ENCODE measurements at regions not wholly inside any gene's neighbourhood (a gene's known extent, or its start where the extent isn't known, plus 50 kb on each side); places are given as distances from the start of the nearest gene placed in this dataset.

GRCh38 chr5:104843822-104844221 lies 1281.2 kb upstream of the NUDT12 start:
- TF ChIP-seq POLR2AphosphoS5 (IDR thresholded peaks at IDR 0.05; ENCODE audit: low read depth, low read length) (no peak), EZH2 (IDR thresholded peaks at IDR 0.05) (no peak), YY1 (IDR thresholded peaks at IDR 0.05; ENCODE audit: extremely low read depth, insufficient replicate concordance, low read depth, low read length) (no peak), CTCF (IDR thresholded peaks at IDR 0.05 in 2 of 3, conservative IDR thresholded peaks at IDR 0.05 in 1 of 3; ENCODE audit: borderline replicate concordance in 1 of 3, insufficient read depth in 1 of 3, low read depth in 2 of 3, low read length in 2 of 3) (no peak), ATF3 (IDR thresholded peaks at IDR 0.05) (no peak), EZH2phosphoT487 (IDR thresholded peaks at IDR 0.05; ENCODE audit: borderline replicate concordance) (no peak), POLR2A (IDR thresholded peaks at IDR 0.05; ENCODE audit: borderline replicate concordance, extremely low read depth, insufficient read depth, insufficient read length) (no peak), ZNF274 (IDR thresholded peaks at IDR 0.05; ENCODE audit: low read depth, low read length) (no peak), TCF7L2 (IDR thresholded peaks at IDR 0.05; ENCODE audit: borderline replicate concordance, extremely low read depth, insufficient read depth, insufficient read length) (no peak)

All from HCT116 (cell line).